GM18861 (cell line): ENCODE measurements at regions not wholly inside any gene's neighbourhood (a gene's known extent, or its start where the extent isn't known, plus 50 kb on each side); places are given as distances from the start of the nearest gene placed in this dataset.
"Not testable (repeated sequence)": the region's sequence is repeated elsewhere in the genome, so short reads cannot be mapped to it uniquely, and the experiment has no call there.

Experiments used
- ATAC-seq: cut with Tn5 transposase; IDR thresholded peaks from one replicate; pipeline ENCODE4 v1.9.1; 2021; ENCODE audit not compliant: unreplicated experiment

- ATAC-seq, result no peak
Observed at GRCh38 chr9:129459547-129460322, 161.2 kb downstream of the C9orf50 start.

- ATAC-seq, result no peak
Observed at GRCh38 chr9:129458663-129459546, 162.0 kb downstream of the C9orf50 start.

- ATAC-seq, result no peak
Observed at GRCh38 chr9:129458155-129458661, 162.7 kb downstream of the C9orf50 start.

GRCh38 chr9:129457325-129457779 is 163.5 kb downstream of the C9orf50 start:
- ATAC-seq, result no peak

- no peak for ATAC-seq
Observed at GRCh38 chr9:129456549-129457324, 164.2 kb downstream of the C9orf50 start.

GRCh38 chr9:129455151-129455995 is 165.5 kb downstream of the C9orf50 start:
- ATAC-seq, result no peak

- no peak for ATAC-seq
Observed at GRCh38 chr9:129454467-129455067, 166.3 kb downstream of the C9orf50 start.

- ATAC-seq, result no peak
Observed at GRCh38 chr9:129453734-129454133, 167.2 kb downstream of the C9orf50 start.

- no peak for ATAC-seq
Observed at GRCh38 chr9:129451669-129452068, 169.2 kb downstream of the C9orf50 start.

GRCh38 chr9:129451089-129451656 is 169.7 kb downstream of the C9orf50 start:
- no peak for ATAC-seq

GRCh38 chr9:129449066-129449465 is 171.8 kb downstream of the C9orf50 start:
- no peak for ATAC-seq

- ATAC-seq, result no peak
Observed at GRCh38 chr9:129446828-129447550, 173.9 kb downstream of the C9orf50 start.

GRCh38 chr9:129445794-129446306 is 175.1 kb downstream of the C9orf50 start:
- no peak for ATAC-seq

GRCh38 chr9:129443515-129444164 is 177.3 kb downstream of the C9orf50 start:
- ATAC-seq, result not testable (repeated sequence)

- ATAC-seq, result no peak
Observed at GRCh38 chr9:129442803-129443511, 177.9 kb downstream of the C9orf50 start.

- no peak for ATAC-seq
Observed at GRCh38 chr9:129441852-129442251, 179.0 kb downstream of the C9orf50 start.
